Left ventricle myocardium superior (tissue), 1 donor: ENCODE measurements at regions not wholly inside any gene's neighbourhood (a gene's known extent, or its start where the extent isn't known, plus 50 kb on each side); places are given as distances from the start of the nearest gene placed in this dataset.
"Not testable (repeated sequence)": the region's sequence is repeated elsewhere in the genome, so short reads cannot be mapped to it uniquely, and the experiment has no call there.

Source experiments
- ATAC-seq: fragments of 200-7000 bp; cut with Tn5 transposase; one replicate; pipeline ENCODE4 v1.9.1; 2020; ENCODE audit warnings: mild to moderate bottlenecking, moderate library complexity
- DNase-seq: peaks from one replicate; pipeline ENCODE4 v3.0.0-alpha.2; 2020
- intact Hi-C: fragments of 100-400 bp; cut with micrococcal nuclease; formaldehyde crosslinking; loops from one replicate; pipeline ENCODE4 v1.11.0; 2022
- donor health status: DM: no; HTN: yes; CAD: no; lungs with severe emphysema.

DNA sequence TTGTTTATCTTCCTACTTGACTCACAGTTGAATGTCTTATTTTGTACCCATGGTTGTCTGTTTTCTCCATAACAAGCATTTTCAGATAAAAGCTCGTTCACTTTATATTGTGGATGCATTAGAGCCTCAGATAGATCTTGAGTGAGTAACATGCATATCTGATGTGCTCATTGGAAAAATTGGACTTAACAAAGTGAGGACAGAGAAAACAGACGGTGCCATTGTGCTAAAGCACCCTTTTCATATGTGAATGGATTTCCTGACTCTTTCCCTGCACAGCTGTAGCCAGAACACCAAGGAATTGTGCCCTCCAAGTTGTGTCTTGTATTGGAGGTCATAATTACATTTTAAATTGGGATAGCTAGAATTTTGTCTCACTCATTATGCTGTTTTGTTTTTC lies 325.8 kb upstream of the MEF2C start:
- intact Hi-C loops: no loop called here
- DNase-seq (no peak), ATAC-seq (no peak)

DNA sequence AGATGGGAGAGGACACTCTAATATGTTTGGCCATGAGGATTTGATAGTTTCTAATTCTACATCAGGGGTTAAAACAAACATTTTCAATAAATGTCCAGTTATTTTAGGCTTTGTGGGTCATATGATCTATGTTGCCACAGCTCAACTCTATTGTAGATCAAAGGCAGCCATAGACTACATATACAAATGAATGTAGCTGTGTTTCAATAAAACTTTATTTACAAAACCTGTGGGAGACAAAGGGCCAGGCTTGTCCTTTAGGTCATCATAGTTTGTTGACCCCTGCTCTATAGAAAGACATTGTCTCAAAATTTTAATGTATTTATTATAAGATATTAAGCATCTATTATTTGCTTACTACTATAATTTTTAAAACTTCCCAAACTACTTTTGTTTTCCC lies 325.4 kb upstream of the MEF2C start:
- no peak for DNase-seq
- intact Hi-C loops: no loop called here
- ATAC-seq: no peak

DNA sequence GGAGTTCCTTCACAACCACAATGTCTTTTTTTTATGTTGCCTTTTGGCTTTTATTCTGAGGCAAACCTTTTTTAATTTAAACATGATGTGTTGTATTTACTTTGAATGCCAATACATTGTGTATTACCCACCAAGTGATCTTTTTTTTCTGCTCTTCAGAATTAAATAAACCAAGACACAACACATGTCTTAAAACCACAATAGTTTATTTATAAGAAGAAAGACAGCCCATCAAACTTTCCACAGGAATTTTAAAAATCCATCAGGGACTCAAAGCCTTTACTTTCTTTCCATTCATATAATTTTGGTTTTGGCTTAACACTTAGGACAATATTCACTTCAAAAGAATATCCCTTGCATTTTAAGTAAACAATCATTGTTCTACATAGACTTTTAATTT lies 321.8 kb upstream of the MEF2C start:
- no peak for DNase-seq
- no peak for ATAC-seq
- intact Hi-C loops: no loop called here

GRCh38 chr5:89203611-89204010 lies 320.6 kb upstream of the MEF2C start:
- ATAC-seq: no peak
- intact Hi-C loops: no loop called here
- DNase-seq: no peak

DNA sequence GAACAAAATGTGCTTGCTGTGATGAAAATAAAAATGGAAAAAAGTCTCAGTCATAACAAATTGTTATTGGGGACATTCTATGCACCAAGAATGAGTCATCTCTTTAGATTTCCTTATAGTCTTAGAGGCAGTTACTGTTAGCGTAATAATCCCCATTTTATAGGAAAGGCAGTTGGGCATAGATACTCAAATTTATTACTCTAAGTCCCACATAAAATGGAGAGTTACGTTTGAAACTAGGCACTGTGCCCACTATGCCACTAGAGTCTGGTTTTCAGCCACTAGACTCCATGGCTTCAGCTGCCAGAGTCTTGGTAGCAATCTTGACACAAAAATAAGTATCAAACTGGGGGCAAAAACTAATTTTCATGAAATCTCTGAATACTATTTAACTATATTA lies 317.9 kb upstream of the MEF2C start:
- ATAC-seq: no peak

GRCh38 chr5:89199306-89199705 lies 316.3 kb upstream of the MEF2C start:
- no peak for DNase-seq
- no peak for ATAC-seq
- intact Hi-C loops: no loop called here

More for the DNA sequence above, 317.9 kb upstream of the MEF2C start:
- intact Hi-C loops: no loop called here
- no peak for DNase-seq

GRCh38 chr5:89191374-89191773 lies 308.4 kb upstream of the MEF2C start:
- DNase-seq (no peak), ATAC-seq (no peak)
- intact Hi-C loops: no loop called here

DNA sequence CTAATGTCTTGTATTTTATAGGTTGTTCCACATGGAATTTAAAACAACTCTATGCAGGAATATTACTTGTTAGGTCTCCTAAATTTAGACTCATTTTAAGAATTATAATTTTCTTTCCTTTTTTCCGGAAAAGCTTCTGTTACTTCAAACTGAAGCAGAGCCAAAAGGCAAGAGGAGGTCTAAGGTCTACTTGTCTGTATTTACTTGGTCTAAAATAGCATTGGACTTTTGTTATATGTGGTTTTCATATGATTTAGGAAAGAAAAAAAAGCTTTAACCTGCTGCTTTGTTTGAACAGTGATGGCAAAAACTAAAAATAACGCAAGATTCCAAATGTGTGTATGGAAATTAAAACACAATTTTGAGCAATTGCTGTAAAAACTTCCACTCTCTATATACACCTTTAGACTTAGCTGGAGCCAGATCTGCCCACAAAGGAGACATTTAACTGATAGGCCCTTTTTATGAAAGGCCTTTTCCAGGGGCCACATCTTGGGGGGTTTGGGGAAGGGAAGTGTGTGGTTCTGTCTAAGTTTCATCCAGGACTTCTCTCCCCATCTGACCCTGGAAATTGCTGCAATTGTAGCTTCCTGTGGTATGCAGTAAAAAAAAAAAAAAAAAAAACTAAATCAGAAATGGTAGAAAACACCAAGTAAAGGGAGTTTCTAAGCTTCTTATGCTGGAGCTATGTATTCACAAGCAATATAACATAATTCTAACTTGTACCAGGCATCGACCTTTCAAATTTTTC lies 307.7 kb upstream of the MEF2C start:
- ATAC-seq: no peak
- intact Hi-C loops: no loop called here

GRCh38 chr5:89187883-89188465 lies 305.0 kb upstream of the MEF2C start:
- ATAC-seq (no peak), DNase-seq (no peak)
- intact Hi-C loops: no loop called here

More for the DNA sequence above, 307.7 kb upstream of the MEF2C start:
- DNase-seq: no peak

GRCh38 chr5:89187268-89187667 lies 304.3 kb upstream of the MEF2C start:
- no peak for ATAC-seq
- intact Hi-C loops: no loop called here
- DNase-seq: no peak

GRCh38 chr5:89181546-89181945 lies 298.6 kb upstream of the MEF2C start:
- intact Hi-C loops: no loop called here
- DNase-seq: no peak

GRCh38 chr5:89179731-89180130 lies 296.7 kb upstream of the MEF2C start:
- DNase-seq (no peak), ATAC-seq (no peak)
- intact Hi-C loops: no loop called here

More at GRCh38 chr5:89181546-89181945, 298.6 kb upstream of the MEF2C start:
- ATAC-seq: no peak

- ATAC-seq (no peak), DNase-seq (no peak)
- intact Hi-C loops: no loop called here
Measured at GRCh38 chr5:89178541-89178940, 295.6 kb upstream of the MEF2C start.

DNA sequence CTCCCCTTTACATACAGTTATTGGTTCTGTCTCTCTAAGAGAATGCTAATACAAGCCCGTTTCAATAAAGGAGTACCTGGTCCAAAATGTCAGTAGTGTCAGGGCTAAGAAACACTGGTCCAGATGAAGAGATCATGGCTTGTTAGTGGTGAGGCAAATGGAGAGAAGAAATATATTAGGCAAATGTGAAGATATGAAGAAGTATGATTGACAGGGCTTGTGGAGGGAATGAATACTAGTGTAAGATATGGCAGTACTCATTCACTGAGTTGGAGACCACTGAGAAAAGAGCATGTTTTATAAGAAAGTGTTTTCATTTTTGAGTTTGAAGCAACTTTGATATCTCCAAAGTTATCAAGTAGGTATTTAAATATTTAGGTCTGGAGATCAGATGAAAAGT lies 290.5 kb upstream of the MEF2C start:
- ATAC-seq: no peak
- intact Hi-C loops: no loop called here
- no peak for DNase-seq

GRCh38 chr5:89168766-89169165 lies 285.8 kb upstream of the MEF2C start:
- no peak for ATAC-seq
- intact Hi-C loops: no loop called here
- DNase-seq: no peak

- DNase-seq, intact Hi-C loops, ATAC-seq: not testable (repeated sequence)
Measured at GRCh38 chr5:89164703-89165102, 281.7 kb upstream of the MEF2C start.

DNA sequence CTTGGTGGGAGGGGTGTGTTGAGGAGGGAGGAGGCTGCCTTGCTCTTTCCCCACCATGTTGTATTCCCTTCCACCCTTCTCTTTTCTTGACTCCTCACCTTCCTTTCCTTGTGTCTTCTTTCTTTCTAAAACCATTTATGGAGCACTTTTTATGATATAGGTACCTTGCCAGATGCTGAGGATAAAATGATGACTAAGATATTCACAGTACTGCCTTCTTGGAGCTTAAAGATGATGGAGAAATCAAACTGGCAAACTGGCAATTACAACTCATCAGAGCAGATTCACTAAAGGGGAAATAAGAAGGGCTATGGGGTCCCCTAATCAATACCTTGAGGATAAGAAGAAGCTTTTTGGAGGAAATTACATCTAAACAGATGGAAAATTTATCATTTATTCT lies 273.2 kb upstream of the MEF2C start:
- intact Hi-C loops: no loop called here
- DNase-seq (no peak), ATAC-seq (no peak)

- DNase-seq (no peak), ATAC-seq (no peak)
- intact Hi-C loops: no loop called here
Measured at GRCh38 chr5:89147031-89147430, 264.0 kb upstream of the MEF2C start.

DNA sequence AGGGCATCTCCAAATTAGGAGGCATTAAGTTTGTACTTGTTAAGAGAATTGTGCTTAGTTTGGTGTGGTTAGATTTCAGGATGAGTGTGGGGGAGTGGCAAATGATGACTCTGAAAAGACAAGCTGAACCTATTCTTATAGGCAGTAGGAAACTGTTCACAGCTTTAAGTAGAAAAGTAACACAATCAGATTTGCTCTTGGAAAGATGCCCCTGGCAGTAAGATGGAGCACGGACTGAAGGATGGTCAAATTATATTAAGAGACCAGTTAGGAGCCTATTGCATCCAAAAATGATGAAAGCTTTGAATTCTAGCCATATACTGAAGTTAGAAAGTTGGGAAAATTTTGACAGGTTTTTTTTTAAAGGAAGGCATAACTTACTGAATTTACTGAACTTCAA lies 254.2 kb upstream of the MEF2C start:
- DNase-seq: no peak
- intact Hi-C loops: no loop called here
- ATAC-seq: no peak

DNA sequence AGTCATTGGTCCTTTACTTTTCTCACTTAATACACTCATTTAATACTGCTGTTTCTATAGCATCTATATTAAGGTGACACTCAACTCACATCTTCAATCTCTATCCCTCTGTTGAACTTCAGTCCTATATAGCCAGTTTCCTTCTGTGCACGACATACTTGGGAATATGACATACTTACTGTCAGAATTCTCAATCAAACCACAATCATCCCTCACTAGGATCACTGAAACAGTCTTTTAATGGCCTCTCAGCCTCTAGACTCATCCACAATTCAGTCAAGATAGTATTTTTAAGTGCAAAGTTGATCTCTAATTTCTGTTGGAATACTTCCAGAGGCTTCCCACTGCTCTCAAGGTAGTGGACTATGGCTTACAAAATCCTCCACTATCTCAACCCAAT lies 251.0 kb upstream of the MEF2C start:
- no peak for DNase-seq
- intact Hi-C loops: no loop called here
- ATAC-seq: no peak

GRCh38 chr5:89133129-89133528 lies 250.1 kb upstream of the MEF2C start:
- no peak for ATAC-seq
- intact Hi-C loops: no loop called here

More at GRCh38 chr5:89133129-89133528, 250.1 kb upstream of the MEF2C start:
- DNase-seq: no peak
